H1 (cell line): ENCODE measurements at regions not wholly inside any gene's neighbourhood (a gene's known extent, or its start where the extent isn't known, plus 50 kb on each side); places are given as distances from the start of the nearest gene placed in this dataset.

ENCODE experiments used
- CTCF ChIA-PET: fragments of 300-600 bp; sonication (Branson Sonifier 250); formaldehyde crosslinking; loops from one replicate; lab custom pipeline; 2021; ENCODE audit not compliant: partially characterized antibody; lab: Charles Lee
- POLR2A ChIA-PET: fragments of 300-600 bp; sonication (Branson Sonifier 250); formaldehyde crosslinking; loops from one replicate; lab custom pipeline; 2021; ENCODE audit warnings: inconsistent platforms; ENCODE audit not compliant: partially characterized antibody; lab: Charles Lee
- DNase-seq, 2 experiments: peaks; one replicate each; pipeline versions ENCODE4 v3.0.0 to v3.0.0-alpha.2; 2010 to 2022; ENCODE audit warnings: low spot score in 2 of 2, low read depth in 1 of 2, mixed read lengths in 1 of 2
- FAIRE-seq: peaks from 2 replicates; lab custom pipeline; 2011; peaks lifted over from hg19 to GRCh38; lab: Jason Lieb, UNC
- H2AFZ ChIP-seq: 2 replicates; pipeline ENCODE4 v1.8.1; 2012; ENCODE audit warnings: low read length, inconsistent platforms
- H2AK5ac ChIP-seq: 2 replicates; pipeline ENCODE4 v1.6.1; 2013; ENCODE audit warnings: low read depth, low read length
- H2BK120ac ChIP-seq: replicated peaks from 2 replicates; pipeline ENCODE3; 2013; ENCODE audit warnings: low read depth, low read length, inconsistent platforms
- H2BK12ac ChIP-seq: 2 replicates; pipeline ENCODE4 v1.6.1; 2013; ENCODE audit warnings: low read depth, low read length
- H2BK15ac ChIP-seq: 2 replicates; pipeline ENCODE4 v1.6.1; 2013; ENCODE audit warnings: low read length
- H2BK20ac ChIP-seq: 2 replicates; pipeline ENCODE4 v1.6.1; 2013; ENCODE audit warnings: low read length
- H2BK5ac ChIP-seq: 2 replicates; pipeline ENCODE4 v1.6.1; 2013; ENCODE audit warnings: low read depth, low read length
- H3K14ac ChIP-seq: 2 replicates; pipeline ENCODE4 v1.6.1; 2013; ENCODE audit warnings: inconsistent platforms; ENCODE audit not compliant: insufficient read length
- H3K18ac ChIP-seq: 2 replicates; pipeline ENCODE4 v1.6.1; 2013; ENCODE audit warnings: low read length; ENCODE audit errors: extremely low read depth
- H3K23ac ChIP-seq: 2 replicates; pipeline ENCODE4 v1.6.1; 2013; ENCODE audit warnings: inconsistent platforms; ENCODE audit not compliant: insufficient read length
- H3K23me2 ChIP-seq: 2 replicates; pipeline ENCODE4 v1.6.1; 2013; ENCODE audit warnings: low read depth, low read length
- H3K27ac ChIP-seq: 2 replicates; pipeline ENCODE4 v1.6.1; 2011; ENCODE audit warnings: low read depth, low read length, inconsistent platforms
- H3K27me3 ChIP-seq, 4 experiments: replicated peaks in 1 of 4; 1 replicate in 1 of 4; 2 replicates in 3 of 4; pipeline versions ENCODE4 v1.6.1 to v1.8.1; 2011 to 2013; ENCODE audit warnings: low read length in 3 of 4, mild to moderate bottlenecking in 3 of 4, inconsistent platforms in 2 of 4, mixed read lengths in 2 of 4, moderate library complexity in 1 of 4; ENCODE audit not compliant: control insufficient read depth in 3 of 4, insufficient read depth in 3 of 4; ENCODE audit errors: extremely low read depth in 1 of 4
- H3K36me3 ChIP-seq, 4 experiments: 2 replicates each; pipeline versions ENCODE4 v1.6.1 to v1.8.1; 2011 to 2013; ENCODE audit warnings: mild to moderate bottlenecking in 4 of 4, low read length in 3 of 4, moderate library complexity in 2 of 4, control low read depth in 1 of 4, inconsistent platforms in 1 of 4; ENCODE audit not compliant: insufficient read depth in 4 of 4, control insufficient read depth in 2 of 4
- H3K4ac ChIP-seq: replicated peaks from 2 replicates; pipeline ENCODE3; 2013; ENCODE audit warnings: low read length, low read depth, mixed read lengths, inconsistent platforms; ENCODE audit not compliant: insufficient read length
- H3K4me1 ChIP-seq, 4 experiments: replicated peaks in 1 of 4; 1 replicate in 1 of 4; 2 replicates in 3 of 4; pipeline versions ENCODE4 v1.6.1 to v1.8.1; 2011 to 2013; ENCODE audit warnings: low read length in 3 of 4, inconsistent platforms in 2 of 4, mixed read lengths in 1 of 4; ENCODE audit not compliant: insufficient read depth in 4 of 4, control insufficient read depth in 3 of 4
- H3K4me2 ChIP-seq, 2 experiments: 2 replicates each; pipeline versions ENCODE4 v1.6.1 to v1.8.1; 2011 to 2013; ENCODE audit warnings: low read depth in 2 of 2, low read length in 2 of 2, control low read depth in 1 of 2, inconsistent platforms in 1 of 2, mild to moderate bottlenecking in 1 of 2; ENCODE audit not compliant: insufficient read depth in 1 of 2
- H3K4me3 ChIP-seq, 4 experiments: fragments of 200-600, 300-600 bp in 1 of 4; sonication (generic), shearing (Covaris generic), sonication (Bioruptor Twin) in 1 of 4; 2 replicates each; pipeline versions ENCODE4 v1.5.1 to v1.8.1; 2011 to 2016; ENCODE audit warnings: low read length in 4 of 4, low read depth in 3 of 4, control low read depth in 2 of 4, inconsistent platforms in 2 of 4, mild to moderate bottlenecking in 2 of 4, mixed read lengths in 1 of 4, moderate library complexity in 1 of 4; ENCODE audit not compliant: insufficient read depth in 2 of 4; ENCODE audit errors: extremely low read depth in 1 of 4
- H3K56ac ChIP-seq: replicated peaks from 2 replicates; pipeline ENCODE3; 2013; ENCODE audit warnings: low read depth, mild to moderate bottlenecking, mixed read lengths, low read length, inconsistent platforms; ENCODE audit not compliant: insufficient read length
- H3K79me1 ChIP-seq: 2 replicates; pipeline ENCODE4 v1.6.1; 2013; ENCODE audit warnings: low read depth, low read length, control low read depth
- H3K79me2 ChIP-seq, 2 experiments: 2 replicates each; pipeline versions ENCODE4 v1.6.1 to v1.8.1; 2012 to 2013; ENCODE audit warnings: low read length in 2 of 2, mild to moderate bottlenecking in 2 of 2, inconsistent platforms in 1 of 2; ENCODE audit not compliant: insufficient read depth in 2 of 2, control insufficient read depth in 1 of 2
- H3K9ac ChIP-seq, 4 experiments: replicated peaks in 1 of 4; 1 replicate in 1 of 4; 2 replicates in 3 of 4; pipeline versions ENCODE4 v1.6.1 to v1.8.1; 2011 to 2013; ENCODE audit warnings: low read depth in 3 of 4, low read length in 3 of 4, control low read depth in 2 of 4, mild to moderate bottlenecking in 2 of 4, moderate library complexity in 2 of 4, inconsistent platforms in 1 of 4; ENCODE audit errors: extremely low read depth in 1 of 4
- H3K9me3 ChIP-seq, 2 experiments: 2 replicates each; pipeline versions ENCODE4 v1.6.1 to v1.8.1; 2012 to 2013; ENCODE audit warnings: mild to moderate bottlenecking in 2 of 2, moderate library complexity in 2 of 2, control low read depth in 1 of 2, inconsistent platforms in 1 of 2, low read depth in 1 of 2, low read length in 1 of 2, mixed read lengths in 1 of 2; ENCODE audit not compliant: insufficient read depth in 2 of 2
- H4K20me1 ChIP-seq, 2 experiments: replicated peaks in 1 of 2; 2 replicates each; pipeline versions ENCODE3 to v1.8.1; 2011 to 2013; ENCODE audit warnings: inconsistent platforms in 2 of 2, low read length in 2 of 2, mild to moderate bottlenecking in 1 of 2; ENCODE audit not compliant: insufficient read depth in 2 of 2, control insufficient read depth in 1 of 2
- H4K5ac ChIP-seq: 2 replicates; pipeline ENCODE4 v1.6.1; 2013; ENCODE audit warnings: low read length, low read depth, mixed read lengths, inconsistent platforms; ENCODE audit not compliant: insufficient read length
- H4K8ac ChIP-seq: 2 replicates; pipeline ENCODE4 v1.8.0; 2013; ENCODE audit warnings: mild to moderate bottlenecking, moderate library complexity, low read length, inconsistent platforms; ENCODE audit not compliant: insufficient read depth; ENCODE audit errors: extremely low read depth
- H4K91ac ChIP-seq: replicated peaks from 2 replicates; pipeline ENCODE3; 2013; ENCODE audit warnings: low read length, mixed read lengths, inconsistent platforms; ENCODE audit not compliant: insufficient read length
- CHD2 ChIP-seq: IDR thresholded peaks from 2 replicates; pipeline ENCODE4 v1.6.1; 2012; ENCODE audit warnings: low read length, improper control_type of control experiment
- EZH2 ChIP-seq: fragments of 200-600 bp; sonication (generic); IDR thresholded peaks from 2 replicates; pipeline ENCODE4 v1.7.1; 2012; ENCODE audit warnings: low read depth, mild to moderate bottlenecking, moderate library complexity, low read length, inconsistent platforms; ENCODE audit not compliant: severe bottlenecking
- HDAC2 ChIP-seq, 2 experiments: fragments of 300-600 bp in 1 of 2; sonication (generic) in 1 of 2; IDR thresholded peaks; 2 replicates each; pipeline ENCODE4 v1.6.1; 2011 to 2012; ENCODE audit warnings: low read depth in 2 of 2, low read length in 2 of 2, mild to moderate bottlenecking in 2 of 2, moderate library complexity in 2 of 2, borderline replicate concordance in 1 of 2, inconsistent platforms in 1 of 2
- NANOG ChIP-seq: IDR thresholded peaks from 2 replicates; pipeline ENCODE4 v1.6.1; 2011; ENCODE audit warnings: low read length, low read depth, mild to moderate bottlenecking, inconsistent platforms; ENCODE audit not compliant: insufficient read depth, poor library complexity, severe bottlenecking
- PHF8 ChIP-seq: fragments of 200-600 bp; sonication (generic); conservative IDR thresholded peaks from 2 replicates; pipeline ENCODE4 v1.7.1; 2012; ENCODE audit warnings: low read depth, mild to moderate bottlenecking, inconsistent platforms, low read length, moderate library complexity
- RFX5 ChIP-seq: IDR thresholded peaks from 2 replicates; pipeline ENCODE4 v1.6.1; 2011; ENCODE audit warnings: low read depth, low read length, improper control_type of control experiment, borderline replicate concordance
- SIRT6 ChIP-seq: IDR thresholded peaks from one replicate; pipeline ENCODE4 v1.7.1; 2012; ENCODE audit warnings: low read length, inconsistent platforms
- SP4 ChIP-seq: IDR thresholded peaks from 2 replicates; pipeline ENCODE4 v1.6.1; 2012; ENCODE audit warnings: low read length, inconsistent platforms
- TAF1 ChIP-seq: IDR thresholded peaks from 2 replicates; pipeline ENCODE4 v1.6.1; 2011; ENCODE audit warnings: mild to moderate bottlenecking, low read depth, low read length
- YY1 ChIP-seq: IDR thresholded peaks from 2 replicates; pipeline ENCODE4 v1.6.1; 2011; ENCODE audit warnings: low read depth, mild to moderate bottlenecking, low read length
- WGBS, 2 experiments: shearing (Covaris generic) in 1 of 2; methylation state at CpG; one replicate each; pipeline versions ENCODE4 v1.1.6 to v1.1.7; 2013 to 2015; ENCODE audit warnings: low lambda C conversion rate in 2 of 2, mixed read lengths in 2 of 2, inconsistent platforms in 1 of 2, low coverage in 1 of 2, missing lambda C conversion rate in 1 of 2; ENCODE audit not compliant: insufficient replicate concordance in 2 of 2, insufficient coverage in 1 of 2, insufficient read length in 1 of 2; ENCODE audit errors: extremely low coverage in 1 of 2, missing lambda C conversion rate in 1 of 2; 5-methylcytosine and 5-hydroxymethylcytosine counted together
- TF ChIP-seq, protein P1 (sequence below): IDR thresholded peaks from 2 replicates; pipeline ENCODE4 v1.6.1; 2011; ENCODE audit warnings: low read depth, mild to moderate bottlenecking, low read length; ENCODE audit not compliant: insufficient read depth

GRCh38 chr5:145117285-145117684 lies 717.9 kb downstream of the PRELID2 start:
- no peaks in the 10 kb centered on the region for H3K27me3 ChIP-seq
- H3K14ac ChIP-seq, result no peak overlapping the region
- no peaks in the 10 kb centered on the region for H3K79me2 ChIP-seq
- no peak overlapping the region for H2AFZ ChIP-seq
- no peak overlapping the region for H3K9ac ChIP-seq
- no peaks in the 10 kb centered on the region for H3K23me2 ChIP-seq
- POLR2A ChIA-PET, result no interaction called here
- H4K8ac ChIP-seq, result no peak overlapping the region
- DNase-seq (no peak), FAIRE-seq (no peak)
- no peak overlapping the region for H2BK20ac ChIP-seq
- no peak overlapping the region for H4K5ac ChIP-seq
- no peak overlapping the region for H3K4me3 ChIP-seq
- H2BK12ac ChIP-seq, result no peak overlapping the region
- no peaks in the 10 kb centered on the region for H3K9me3 ChIP-seq
- no peaks in the 10 kb centered on the region for H3K79me1 ChIP-seq
- peaks cover 0 to 3% (median 1%) of the 10 kb centered on the region in 4 experiments; a peak in 1 of 7 replicates for H3K4me1 ChIP-seq
- H2AK5ac ChIP-seq, result no peak overlapping the region
- H2BK5ac ChIP-seq, result no peak overlapping the region
- H3K36me3 ChIP-seq, result no peaks in the 10 kb centered on the region
- no peak overlapping the region for H3K4me2 ChIP-seq
- TF ChIP-seq SP4 (no peak), TAF1 (no peak), HDAC2 (IDR thresholded peaks at IDR 0.05; ENCODE audit: borderline replicate concordance in 1 of 2, low read depth in 2 of 2, low read length in 2 of 2) (no peak), YY1 (no peak), NANOG (no peak), EZH2 (no peak), RFX5 (no peak), CHD2 (no peak), PHF8 (no peak), SIRT6 (no peak)
- TF ChIP-seq, protein P1, sequence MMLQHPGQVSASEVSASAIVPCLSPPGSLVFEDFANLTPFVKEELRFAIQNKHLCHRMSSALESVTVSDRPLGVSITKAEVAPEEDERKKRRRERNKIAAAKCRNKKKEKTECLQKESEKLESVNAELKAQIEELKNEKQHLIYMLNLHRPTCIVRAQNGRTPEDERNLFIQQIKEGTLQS, result no peak
- WGBS, 2 experiments, result 81% methylated on average over 4 of the region's 4 CpGs; no CpG with 5 or more reads in 1 of the 2 experiments
- H3K23ac ChIP-seq, result no peak overlapping the region
- no peak overlapping the region for H2BK15ac ChIP-seq
- H3K56ac ChIP-seq, result no peak overlapping the region
- no peak overlapping the region for H3K18ac ChIP-seq
- no peak overlapping the region for H3K4ac ChIP-seq
- H4K91ac ChIP-seq, result no peak overlapping the region
- CTCF ChIA-PET, result interaction anchor here (0.6 to 1.3 kb wide), 3 partner anchors 17 to 67 kb away, joined by 3 to 6 read pairs (median 3); no protein-coding TSS in a partner anchor
- H3K27ac ChIP-seq, result no peak overlapping the region
- no peaks in the 10 kb centered on the region for H4K20me1 ChIP-seq
- H2BK120ac ChIP-seq, result no peak overlapping the region
